GM23338 (cell line): ENCODE measurements at regions not wholly inside any gene's neighbourhood (a gene's known extent, or its start where the extent isn't known, plus 50 kb on each side); places are given as distances from the start of the nearest gene placed in this dataset.

Experiments
- CTCF ChIP-seq, 2 experiments: fragments of 200-600 bp in 1 of 2; sonication (generic) in 1 of 2; conservative IDR thresholded peaks; 2 replicates each; pipeline versions ENCODE4 v1.5.1 to v1.6.1; 2016 to 2017; ENCODE audit warnings: antibody characterized with exemption in 2 of 2, low read depth in 2 of 2, mild to moderate bottlenecking in 2 of 2, moderate library complexity in 1 of 2
- ETS1 ChIP-seq: IDR thresholded peaks from 2 replicates; pipeline ENCODE4 v1.6.1; 2016; ENCODE audit warnings: antibody characterized with exemption
- EZH2phosphoT487 ChIP-seq: fragments of 200-600 bp; sonication (generic); IDR thresholded peaks from one replicate; pipeline ENCODE4 v1.8.1; 2018; ENCODE audit warnings: antibody characterized with exemption; ENCODE audit not compliant: unreplicated experiment
- POLR2AphosphoS5 ChIP-seq: IDR thresholded peaks from 2 replicates; pipeline ENCODE4 v1.6.1; 2016; ENCODE audit warnings: antibody characterized with exemption, low read depth
- REST ChIP-seq: IDR thresholded peaks from one replicate; pipeline ENCODE4 v1.6.1; 2018; ENCODE audit warnings: antibody characterized with exemption; ENCODE audit not compliant: unreplicated experiment

GRCh38 chr7:132055336-132056120 is 499.1 kb upstream of the PODXL start:
- TF ChIP-seq CTCF (conservative IDR thresholded peaks at IDR 0.05; ENCODE audit: low read depth in 2 of 2): no peak
- no peak for TF ChIP-seq ETS1
- TF ChIP-seq POLR2AphosphoS5: no peak
- TF ChIP-seq REST: no peak
- no peak for TF ChIP-seq EZH2phosphoT487
